ENCODE measurements at regions not wholly inside any gene's neighbourhood (a gene's known extent, or its start where the extent isn't known, plus 50 kb on each side); places are given as distances from the start of the nearest gene placed in this dataset.

DNA sequence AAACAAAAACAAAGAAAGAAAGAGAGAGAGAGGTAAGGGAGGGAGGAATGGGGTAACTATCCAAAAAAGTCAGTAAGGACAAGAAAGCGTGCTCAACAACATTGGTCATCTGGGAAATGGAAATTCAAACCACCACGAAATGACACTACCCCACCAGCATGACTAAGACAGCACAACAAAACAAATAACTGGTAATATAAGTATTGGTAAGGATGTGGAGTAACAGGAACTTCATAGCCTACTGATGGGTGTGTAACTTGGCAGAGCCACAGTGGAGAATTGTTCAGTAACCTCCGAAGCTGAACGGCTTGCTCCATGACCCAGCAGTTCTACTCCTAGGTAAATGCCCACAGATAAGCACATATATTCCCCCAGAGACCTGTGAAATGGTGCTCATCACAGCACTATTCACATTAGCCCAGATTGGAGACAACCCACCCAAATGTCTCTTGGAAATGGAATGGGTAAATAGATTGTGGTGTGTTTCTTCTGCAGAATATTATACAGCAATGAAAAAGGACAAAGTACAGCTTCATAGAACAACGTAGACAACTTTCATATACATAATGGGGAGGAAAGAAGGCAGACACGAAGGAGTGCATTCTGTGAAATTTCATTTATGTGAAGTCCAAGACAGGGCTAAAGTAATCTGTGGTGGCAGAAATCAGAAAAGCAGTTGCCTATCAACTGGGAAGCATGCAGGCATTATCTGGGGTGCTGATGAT lies 95.5 kb upstream of the ATP6AP2 start:
- no peak for DNase-seq (ENCODE audit: low read depth in 2 of 2, low spot score in 1 of 2)

DNA sequence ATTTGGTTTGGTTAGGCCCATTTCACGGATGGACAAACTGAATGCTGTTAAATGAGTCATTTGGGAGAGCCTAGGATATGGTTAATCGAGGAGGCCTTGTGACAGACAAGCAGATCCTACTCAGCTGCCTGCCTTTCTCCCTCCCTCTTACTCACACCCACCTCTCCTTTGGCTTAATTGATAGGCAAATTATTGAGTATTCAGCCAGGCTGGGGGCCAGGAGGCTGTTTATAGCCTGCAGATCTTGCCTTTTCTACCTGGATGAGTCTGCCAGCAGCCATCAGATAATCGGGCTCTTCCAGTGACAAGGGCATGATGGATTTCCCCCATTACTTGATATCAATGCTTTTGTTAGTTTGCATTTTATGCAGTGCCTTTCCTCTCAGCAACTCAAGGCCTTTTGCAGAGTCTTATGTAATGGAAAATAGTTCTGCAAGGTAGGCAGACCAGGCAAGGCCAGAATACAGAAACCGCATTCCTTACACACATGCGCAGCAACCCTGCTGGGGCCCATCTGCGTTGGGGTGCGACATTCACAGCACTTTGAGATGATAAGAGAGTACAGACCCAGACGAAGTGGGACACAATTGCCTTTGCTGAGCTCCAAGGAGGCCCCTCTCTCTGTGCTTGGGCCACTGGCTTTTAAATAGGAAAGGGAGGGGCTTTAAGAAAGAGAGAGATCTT lies 96.2 kb upstream of the ATP6AP2 start:
- DNase-seq (ENCODE audit: low read depth in 2 of 2, low spot score in 1 of 2): no peak

GRCh38 chrX:40483502-40483901 lies 97.3 kb upstream of the ATP6AP2 start:
- DNase-seq (ENCODE audit: low read depth in 2 of 2, low spot score in 1 of 2): no peak

DNA sequence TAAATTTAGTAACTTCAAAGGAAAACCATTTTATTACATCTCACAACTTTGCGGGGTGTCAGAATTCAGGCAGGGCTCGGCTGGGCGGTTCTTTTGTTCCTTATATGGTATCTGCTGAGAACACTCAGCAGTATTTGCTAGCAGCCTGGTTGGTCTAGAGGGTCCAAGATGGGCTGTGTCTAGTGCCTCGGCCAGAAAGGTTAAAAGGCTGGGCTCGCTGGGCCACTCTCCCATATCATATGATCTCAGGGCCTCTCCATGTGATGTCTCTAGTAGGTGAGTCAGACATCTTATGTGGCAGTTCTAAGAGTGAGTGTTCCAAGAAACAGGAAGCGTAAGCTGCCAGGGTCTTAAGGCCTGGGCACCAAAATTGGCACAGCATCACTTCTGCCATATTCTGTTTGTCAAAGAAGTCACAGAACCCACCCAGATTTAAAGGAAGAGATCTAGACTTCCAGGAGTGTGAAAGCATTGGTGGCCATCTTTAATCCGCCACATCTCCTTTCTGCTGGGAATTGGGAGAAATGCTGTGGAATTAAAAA lies 100.9 kb upstream of the ATP6AP2 start:
- DNase-seq (ENCODE audit: low read depth in 2 of 2, low spot score in 1 of 2): no peak

GRCh38 chrX:40478474-40479065 lies 102.2 kb upstream of the ATP6AP2 start:
- DNase-seq (ENCODE audit: low read depth in 2 of 2, low spot score in 1 of 2): no peak

DNA sequence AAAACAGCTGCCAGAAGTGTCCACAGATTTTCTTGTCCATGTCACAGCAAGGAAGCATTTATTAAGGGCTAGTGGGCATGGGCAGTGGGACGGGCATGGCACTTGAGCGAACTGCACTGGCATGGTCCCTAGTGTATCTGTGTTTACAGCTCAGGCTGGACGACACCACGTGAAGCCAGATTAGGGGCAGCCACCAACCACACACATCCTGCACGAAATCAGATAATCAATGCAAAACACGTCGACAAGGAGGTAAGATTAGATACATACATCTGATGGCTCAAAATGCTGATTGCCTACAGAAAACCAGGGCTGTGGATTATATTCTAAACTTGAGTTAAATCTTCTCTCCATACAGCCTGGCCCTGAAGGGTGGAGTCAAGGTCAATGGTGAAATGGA lies 103.8 kb upstream of the ATP6AP2 start:
- no peak for DNase-seq (ENCODE audit: low read depth in 2 of 2, low spot score in 1 of 2)

GRCh38 chrX:40474645-40475044 lies 106.1 kb upstream of the ATP6AP2 start:
- no peak for DNase-seq (ENCODE audit: low read depth in 2 of 2, low spot score in 1 of 2)

GRCh38 chrX:40474205-40474626 lies 106.6 kb upstream of the ATP6AP2 start:
- DNase-seq (ENCODE audit: low read depth in 2 of 2, low spot score in 1 of 2): no peak

DNA sequence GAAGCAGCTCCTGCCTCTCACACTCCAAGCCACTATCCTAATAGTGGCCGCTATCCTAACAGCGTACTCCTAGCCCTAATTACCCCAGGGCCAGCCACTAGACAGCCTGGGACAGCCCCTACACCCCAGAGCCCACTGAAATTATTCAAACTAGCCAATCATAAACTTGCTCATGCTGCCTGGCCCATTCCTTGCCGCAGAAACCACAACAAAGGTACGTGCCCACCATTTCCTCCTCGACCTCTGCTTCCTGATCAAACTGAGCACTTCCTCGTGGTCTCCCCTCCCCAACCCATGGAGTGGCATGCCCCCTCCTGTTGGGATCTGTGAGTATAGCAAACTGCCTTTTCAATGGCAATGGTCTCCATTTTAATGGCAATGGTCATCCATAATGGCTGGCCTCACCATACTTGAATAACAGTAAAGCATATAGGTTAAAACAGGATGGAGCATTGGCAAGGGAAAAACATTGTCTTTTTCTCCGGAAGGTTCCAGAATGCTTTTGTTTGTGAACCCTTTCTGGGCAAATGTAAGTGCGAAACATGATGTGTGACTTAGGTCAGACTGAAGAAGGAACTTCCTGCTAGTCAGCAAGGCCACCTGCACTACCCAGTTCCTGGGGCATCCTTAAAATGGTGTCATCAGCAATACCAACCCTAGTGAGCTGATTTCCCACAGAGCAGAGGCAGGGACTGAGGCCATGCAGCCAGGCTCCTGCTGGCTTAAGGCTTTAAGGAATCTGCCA lies 107.1 kb upstream of the ATP6AP2 start:
- DNase-seq (ENCODE audit: low read depth in 2 of 2, low spot score in 1 of 2): no peak

DNA sequence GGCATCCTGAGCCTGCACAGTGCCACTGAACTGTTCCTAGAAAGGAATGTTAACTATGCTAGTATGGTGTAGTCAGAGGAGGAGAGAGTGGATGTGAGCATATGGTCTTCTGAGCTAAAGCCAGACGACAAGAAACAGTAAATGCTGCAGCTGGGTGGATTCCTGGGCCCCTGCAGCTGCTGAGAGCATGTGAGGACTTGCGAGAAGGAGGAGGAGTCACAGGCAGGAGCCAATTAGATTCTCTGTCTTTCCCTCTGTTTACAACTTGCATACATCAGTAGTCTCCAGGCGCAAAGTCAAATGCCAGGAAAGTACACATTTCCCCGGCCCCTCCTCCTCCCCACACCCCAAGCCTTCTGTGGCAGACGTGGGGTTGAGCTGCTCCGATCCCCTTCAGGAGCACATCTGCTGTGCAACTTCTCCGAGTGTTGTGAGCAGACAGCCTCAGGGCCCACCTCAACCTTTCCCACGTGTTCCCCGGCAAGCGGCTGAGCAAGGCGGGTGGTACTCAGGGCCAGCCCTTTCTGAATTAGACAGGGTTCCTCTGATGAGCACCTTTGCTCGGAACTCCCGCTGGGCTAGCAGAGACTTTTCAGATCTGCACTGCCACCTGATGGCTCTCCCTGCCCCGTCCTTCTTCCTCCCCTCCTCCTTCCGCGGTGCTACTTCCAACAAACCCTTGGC lies 108.7 kb upstream of the ATP6AP2 start:
- no peak for DNase-seq (ENCODE audit: low read depth in 2 of 2, low spot score in 1 of 2)

DNA sequence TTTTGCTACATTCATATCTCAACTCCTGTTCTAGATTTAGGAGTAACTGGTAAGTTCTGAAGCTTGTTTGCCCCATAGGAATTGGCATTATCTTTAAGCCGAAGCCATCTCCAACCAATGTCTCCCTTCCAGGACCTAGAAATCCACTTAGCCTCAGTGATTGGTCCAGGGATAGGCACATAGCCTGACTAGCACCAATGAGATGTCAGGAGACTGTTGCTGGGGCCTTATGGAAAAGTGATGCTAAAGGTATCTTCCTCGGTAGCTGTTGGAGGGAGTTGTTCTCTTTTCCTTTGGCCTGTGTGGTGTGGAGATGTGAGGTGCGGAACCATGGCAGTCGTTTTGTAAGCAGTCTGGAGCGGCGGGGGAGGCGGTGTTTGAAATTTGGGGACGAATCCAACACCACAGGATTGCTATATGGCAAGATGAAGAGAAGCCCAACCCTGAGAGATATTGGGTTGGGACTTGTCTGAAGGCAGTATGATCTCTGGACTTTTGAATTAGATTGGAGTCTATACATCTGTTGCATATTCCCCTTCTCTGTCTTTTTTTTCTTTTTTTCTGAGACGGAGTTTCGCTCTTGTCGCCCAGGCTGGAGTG lies 109.8 kb upstream of the ATP6AP2 start:
- DNase-seq (ENCODE audit: low read depth in 2 of 2, low spot score in 1 of 2): no peak

DNA sequence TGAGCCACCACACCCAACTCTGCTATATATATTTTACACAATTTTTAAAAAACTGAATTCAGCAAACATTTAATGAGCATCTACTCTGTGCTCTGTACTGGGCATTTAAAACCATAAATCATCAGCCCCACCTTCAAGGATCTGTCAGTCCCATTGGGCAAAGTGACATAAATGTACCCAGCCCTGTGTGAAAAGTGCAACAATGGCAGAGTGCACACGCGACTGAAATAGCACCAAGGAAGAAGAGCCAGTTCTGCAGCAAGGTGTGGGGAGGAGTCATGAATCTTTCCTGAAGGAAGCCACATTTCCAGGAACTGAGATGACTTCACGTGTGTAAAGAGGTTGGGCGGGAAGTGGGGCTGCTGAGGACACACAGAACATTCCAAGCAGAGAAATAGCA lies 111.5 kb upstream of the ATP6AP2 start:
- no peak for DNase-seq (ENCODE audit: low read depth in 2 of 2, low spot score in 1 of 2)

DNA sequence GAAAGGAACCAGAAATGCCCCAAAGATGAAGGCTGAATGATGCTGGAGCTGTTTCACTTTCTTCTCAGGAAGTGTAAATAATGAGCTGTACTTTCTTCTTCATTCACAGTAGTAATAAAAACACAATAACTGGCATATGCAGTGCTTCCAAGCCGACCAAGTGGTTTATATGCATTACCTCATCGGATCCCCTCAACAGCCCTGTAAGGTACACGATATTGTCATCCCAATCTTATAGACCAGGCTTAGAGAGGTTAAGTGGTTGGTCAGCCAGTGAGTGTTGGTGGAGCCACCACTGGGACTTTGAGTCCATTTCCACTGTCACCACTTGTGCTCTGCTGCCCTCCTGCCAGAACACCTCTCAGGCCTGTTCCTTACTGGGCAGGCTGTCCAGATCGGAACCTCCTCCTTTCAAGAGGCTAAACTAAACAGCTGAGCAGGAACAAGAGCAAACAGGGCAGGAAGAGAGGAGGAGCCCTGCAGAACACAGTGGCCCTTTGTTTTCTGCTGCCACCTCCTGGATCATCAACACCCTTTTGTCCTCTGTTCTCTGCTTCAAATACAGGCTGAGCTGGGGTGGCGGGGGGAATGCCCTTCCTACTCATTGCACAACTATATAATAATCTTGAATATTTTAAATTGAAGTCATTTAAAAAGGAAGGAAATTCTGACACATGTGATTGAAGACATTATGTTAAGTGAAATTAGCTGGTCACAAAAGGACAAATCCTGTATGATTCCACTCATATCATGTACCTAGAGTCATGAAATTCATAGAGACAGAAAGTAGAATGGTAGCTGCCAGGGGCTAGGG lies 112.5 kb upstream of the ATP6AP2 start:
- DNase-seq (ENCODE audit: low read depth in 2 of 2, low spot score in 1 of 2): no peak

GRCh38 chrX:40467454-40467853 lies 113.3 kb upstream of the ATP6AP2 start:
- no peak for DNase-seq (ENCODE audit: low read depth in 2 of 2, low spot score in 1 of 2)

DNA sequence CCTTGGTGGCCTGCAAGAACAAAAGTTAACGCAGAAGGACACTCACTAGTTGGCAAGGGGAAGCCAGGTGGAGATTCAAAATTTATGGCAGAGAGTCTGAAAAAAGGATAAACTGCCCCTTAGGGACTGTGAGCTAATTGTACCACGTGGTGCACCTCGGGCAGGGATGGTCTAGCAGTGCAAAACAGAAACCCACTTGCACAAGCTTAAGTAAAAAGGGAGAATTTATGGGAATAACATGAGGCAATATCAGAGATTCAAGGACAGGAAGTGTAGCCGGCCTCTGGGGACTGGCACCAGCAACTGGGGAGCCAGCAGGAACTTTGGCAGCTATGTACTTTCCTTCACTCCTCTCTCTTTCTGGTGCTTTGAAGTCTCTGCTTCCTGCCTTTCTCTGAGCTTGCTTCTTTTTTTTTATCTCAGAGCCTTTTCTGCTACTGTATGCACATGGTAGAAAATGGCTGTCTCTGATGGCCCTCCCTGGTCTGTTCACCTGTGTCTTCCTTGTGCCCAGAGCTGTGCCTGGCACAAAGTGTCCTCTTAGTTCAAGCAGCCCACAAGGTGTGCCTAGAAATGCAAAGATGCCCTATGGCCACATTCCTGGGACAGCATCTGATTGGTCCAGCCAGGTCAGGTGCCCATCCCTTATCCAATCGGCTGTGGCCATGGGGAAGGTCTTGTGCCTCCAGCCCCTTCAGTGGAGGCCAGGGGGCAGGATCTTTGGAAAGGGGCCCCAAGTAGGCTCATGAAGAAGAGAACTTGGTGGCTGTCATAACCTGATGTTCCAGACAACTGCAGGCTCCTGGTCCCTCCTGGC lies 114.8 kb upstream of the ATP6AP2 start:
- no peak for DNase-seq (ENCODE audit: low read depth in 2 of 2, low spot score in 1 of 2)

DNA sequence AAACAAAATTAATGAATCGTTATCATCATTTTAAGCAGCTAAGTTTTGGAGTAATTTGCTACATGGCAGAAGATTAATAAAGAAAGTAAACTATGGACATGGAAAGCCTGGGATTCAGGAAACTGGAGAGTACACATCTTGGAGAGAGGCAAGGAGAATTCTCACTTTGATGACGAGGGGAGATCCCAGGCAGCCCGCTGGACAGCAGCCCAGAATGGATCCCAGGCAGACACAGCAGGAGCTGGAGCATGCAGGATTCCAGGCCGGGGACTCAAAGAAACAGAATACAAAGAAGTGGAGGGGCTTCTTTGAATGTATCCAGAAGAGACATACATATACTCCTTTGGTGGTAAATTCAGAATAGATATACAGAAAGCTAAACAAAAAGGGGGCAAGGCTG lies 118.0 kb upstream of the ATP6AP2 start:
- DNase-seq (ENCODE audit: low read depth in 2 of 2, low spot score in 1 of 2): no peak

DNA sequence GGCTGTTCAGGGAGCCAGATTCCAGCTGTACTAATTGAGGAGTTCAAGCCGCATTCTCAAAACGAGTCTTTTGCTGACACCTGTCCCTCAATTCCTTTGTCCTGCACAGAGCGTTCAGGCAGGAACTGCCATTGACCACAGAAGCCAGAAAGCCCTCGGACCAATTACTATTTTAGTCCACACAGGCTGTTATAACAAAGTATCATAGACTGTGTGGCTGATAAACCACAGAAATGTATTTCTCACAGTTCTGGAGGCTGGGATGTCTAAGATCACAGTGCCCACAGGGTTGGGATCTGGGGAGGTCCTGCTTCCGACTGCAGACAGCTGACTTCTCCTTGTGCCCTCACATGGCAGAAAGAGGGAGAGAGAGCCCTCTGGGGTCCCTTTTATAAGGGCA lies 119.8 kb upstream of the ATP6AP2 start:
- DNase-seq (ENCODE audit: low read depth in 2 of 2, low spot score in 1 of 2): no peak

DNA sequence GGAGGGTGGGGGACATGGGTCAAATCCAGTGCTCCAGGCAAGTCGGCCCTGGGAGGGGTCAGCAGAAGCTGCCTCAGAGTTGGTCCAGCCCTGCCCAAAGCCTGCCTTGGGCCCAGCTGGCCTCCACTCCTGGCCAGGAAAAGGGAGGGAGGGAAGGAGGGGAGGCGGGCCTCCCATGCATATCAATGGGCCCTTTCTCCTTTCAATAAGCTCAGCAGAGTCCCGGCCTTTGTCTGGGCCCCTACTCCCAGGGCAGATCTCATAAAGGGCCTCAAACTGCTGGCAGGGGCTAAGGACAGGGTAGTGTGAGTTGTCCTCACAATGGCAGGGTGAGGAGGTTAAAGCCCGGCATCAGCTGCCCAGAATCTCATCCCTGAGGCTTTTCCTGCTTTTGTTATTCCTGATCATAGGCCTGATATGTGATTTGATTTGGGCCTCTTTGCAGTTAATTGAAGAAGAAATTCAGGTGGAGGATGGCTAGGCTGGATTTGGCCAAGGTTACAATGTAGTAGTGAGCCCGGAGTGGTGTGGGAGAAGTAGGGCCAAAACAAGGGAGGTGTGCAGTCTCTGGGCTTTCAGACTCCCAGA lies 121.1 kb upstream of the ATP6AP2 start:
- no peak for DNase-seq (ENCODE audit: low read depth in 2 of 2, low spot score in 1 of 2)

- DNase-seq (ENCODE audit: low read depth in 2 of 2, low spot score in 1 of 2): no peak
These were observed 123.4 kb upstream of the ATP6AP2 start for GRCh38 chrX:40457406-40457805.

All from stimulated activated CD8-positive, alpha-beta memory T cell treated with anti-CD3 and anti-CD28 coated beads, Interleukin-4, amount 100 ng/mL, for 1 hour (primary cell).